CD14-positive monocyte (primary cell): ENCODE measurements at regions not wholly inside any gene's neighbourhood (a gene's known extent, or its start where the extent isn't known, plus 50 kb on each side); places are given as distances from the start of the nearest gene placed in this dataset.

Experiments
- DNase-seq, 3 donors: peaks; one replicate each; pipeline ENCODE4 v3.0.0-alpha.2; 2011 to 2022
- H2AFZ ChIP-seq: 2 replicates; pipeline ENCODE4 v1.6.0; 2012; ENCODE audit warnings: mild to moderate bottlenecking, low read depth, low read length, inconsistent platforms; ENCODE audit not compliant: insufficient read depth, poor library complexity, severe bottlenecking
- H3K27ac ChIP-seq, 2 donors: 1 replicate in 1 of 2; 2 replicates in 1 of 2; pipeline ENCODE4 v1.5.1; 2012 to 2013; ENCODE audit warnings: low read length in 2 of 2, control low read depth in 1 of 2, inconsistent platforms in 1 of 2, low read depth in 1 of 2, mild to moderate bottlenecking in 1 of 2
- H3K27me3 ChIP-seq, 2 donors: one replicate each; pipeline versions ENCODE4 v1.6.0 to v1.6.1; 2011 to 2013; ENCODE audit warnings: low read length in 2 of 2; ENCODE audit not compliant: control insufficient read depth in 2 of 2, insufficient read depth in 2 of 2
- H3K36me3 ChIP-seq, 2 donors: replicated peaks in 1 of 2; 1 replicate in 1 of 2; 2 replicates in 1 of 2; pipeline versions ENCODE4 v1.5.1 to v1.6.1; 2012 to 2013; ENCODE audit warnings: low read length in 2 of 2, control low read depth in 1 of 2, inconsistent platforms in 1 of 2, mild to moderate bottlenecking in 1 of 2; ENCODE audit not compliant: insufficient read depth in 2 of 2, control insufficient read depth in 1 of 2
- H3K4me1 ChIP-seq, 2 donors: 1 replicate in 1 of 2; 2 replicates in 1 of 2; pipeline versions ENCODE4 v1.5.1 to v1.6.1; 2012 to 2013; ENCODE audit warnings: low read length in 2 of 2, control low read depth in 1 of 2, inconsistent platforms in 1 of 2, mild to moderate bottlenecking in 1 of 2, moderate library complexity in 1 of 2; ENCODE audit not compliant: insufficient read depth in 2 of 2, control insufficient read depth in 1 of 2
- H3K4me2 ChIP-seq: replicated peaks from 2 replicates; pipeline ENCODE3; 2012; ENCODE audit warnings: low read length, moderate library complexity, mild to moderate bottlenecking; ENCODE audit not compliant: poor library complexity, severe bottlenecking; ENCODE audit errors: extremely low read depth
- H3K4me3 ChIP-seq, 3 experiments: fragments of 200-600 bp in 1 of 3; sonication (generic) in 1 of 3; replicated peaks in 1 of 3; 1 replicate in 2 of 3; 2 replicates in 1 of 3; pipeline ENCODE4 v1.5.1; 2011 to 2013; ENCODE audit warnings: low read length in 3 of 3, mild to moderate bottlenecking in 3 of 3, control low read depth in 2 of 3, low read depth in 2 of 3, inconsistent platforms in 1 of 3, moderate library complexity in 1 of 3
- H3K79me2 ChIP-seq: 2 replicates; pipeline ENCODE4 v1.6.0; 2012; ENCODE audit warnings: mild to moderate bottlenecking, control low read depth, inconsistent platforms, low read length, moderate library complexity; ENCODE audit not compliant: insufficient read depth
- H3K9ac ChIP-seq: 2 replicates; pipeline ENCODE4 v1.6.0; 2017; ENCODE audit warnings: low read length, mild to moderate bottlenecking; ENCODE audit not compliant: insufficient read depth, poor library complexity, severe bottlenecking
- H3K9me3 ChIP-seq, 2 donors: replicated peaks in 1 of 2; 1 replicate in 1 of 2; 2 replicates in 1 of 2; pipeline versions ENCODE4 v1.5.1 to v1.6.1; 2012 to 2013; ENCODE audit warnings: low read length in 2 of 2, control low read depth in 1 of 2; ENCODE audit not compliant: control insufficient read depth in 1 of 2, insufficient read depth in 1 of 2
- H4K20me1 ChIP-seq: 2 replicates; pipeline ENCODE4 v1.6.0; 2012; ENCODE audit warnings: mild to moderate bottlenecking, low read length, control low read depth, moderate library complexity; ENCODE audit not compliant: insufficient read depth
- H3K27ac Mint-ChIP-seq, 7 donors: one replicate each; pipeline ENCODE4 v1.8.0; 2020; ENCODE audit warnings: mild to moderate bottlenecking in 7 of 7, mixed read lengths in 7 of 7, moderate library complexity in 6 of 7, inconsistent platforms in 2 of 7
- H3K27me3 Mint-ChIP-seq, 3 donors: one replicate each; pipeline ENCODE4 v1.8.0; 2021 to 2022; ENCODE audit warnings: low read depth in 3 of 3, mild to moderate bottlenecking in 3 of 3, mixed read lengths in 3 of 3, moderate library complexity in 3 of 3, inconsistent platforms in 1 of 3
- H3K36me3 Mint-ChIP-seq, 2 donors: one replicate each; pipeline ENCODE4 v1.8.0; 2020; ENCODE audit warnings: mixed read lengths in 2 of 2, inconsistent platforms in 1 of 2, mild to moderate bottlenecking in 1 of 2
- H3K4me1 Mint-ChIP-seq: one replicate; pipeline ENCODE4 v1.8.0; 2020; ENCODE audit warnings: mild to moderate bottlenecking, mixed read lengths
- H3K4me3 Mint-ChIP-seq, 2 donors: one replicate each; pipeline ENCODE4 v1.8.0; 2020; ENCODE audit warnings: mild to moderate bottlenecking in 2 of 2, mixed read lengths in 2 of 2, moderate library complexity in 1 of 2
- H3K9me3 Mint-ChIP-seq, 7 donors: one replicate each; pipeline ENCODE4 v1.8.0; 2020 to 2022; ENCODE audit warnings: mixed read lengths in 7 of 7, mild to moderate bottlenecking in 6 of 7, moderate library complexity in 6 of 7, inconsistent platforms in 2 of 7
- CTCF ChIP-seq: fragments of 200-600 bp; IDR thresholded peaks from one replicate; pipeline ENCODE4 v1.8.0; 2022; ENCODE audit warnings: antibody characterized with exemption, mild to moderate bottlenecking
- WGBS: methylation state at CpG from one replicate; pipeline ENCODE4 v1.1.5; 2013; ENCODE audit warnings: missing lambda C conversion rate; ENCODE audit not compliant: insufficient coverage; 5-methylcytosine and 5-hydroxymethylcytosine counted together
- intact Hi-C, 2 donors: fragments of 100-400 bp; cut with micrococcal nuclease; formaldehyde crosslinking; loops; one replicate each; pipeline versions ENCODE4 v1.15.0 to v1.15.1; 2023

GRCh38 chr7:15755061-15755460, 68.6 kb upstream of the MEOX2 start:
- Mint-ChIP-seq H3K27me3 (peaks cover 0 to 2% (median 2%) of the 10 kb centered on the region in 3 donors), H3K36me3 (no peaks in the 10 kb centered on the region), H3K4me3 (no peak overlapping the region), H3K4me1 (no peaks in the 10 kb centered on the region), H3K9me3 (peaks cover 0 to 5% (median 3%) of the 10 kb centered on the region in 7 donors), H3K27ac (no peak overlapping the region)
- no peak overlapping the region for H3K4me3 ChIP-seq
- no peak overlapping the region for H3K27ac ChIP-seq
- H3K79me2 ChIP-seq: no peaks in the 10 kb centered on the region
- H3K36me3 ChIP-seq: no peaks in the 10 kb centered on the region
- H4K20me1 ChIP-seq: no peaks in the 10 kb centered on the region
- H3K27me3 ChIP-seq: no peaks in the 10 kb centered on the region
- H3K9ac ChIP-seq: no peak overlapping the region
- intact Hi-C loops: no loop called here
- WGBS: no CpG with 5 or more reads among the region's 2 CpGs
- H3K4me2 ChIP-seq: no peak overlapping the region
- no peak overlapping the region for H2AFZ ChIP-seq
- peaks cover 0 to 2% of the 10 kb centered on the region in 2 donors for H3K9me3 ChIP-seq
- DNase-seq: no peak
- TF ChIP-seq CTCF: no peak
- H3K4me1 ChIP-seq: no peaks in the 10 kb centered on the region

- Histone ChIP-seq H3K9me3 (peaks cover 0 to 2% of the 10 kb centered on the region in 2 donors), H3K27me3 (no peaks in the 10 kb centered on the region), H3K4me3 (no peak overlapping the region), H3K9ac (no peak overlapping the region), H3K27ac (no peak overlapping the region), H4K20me1 (no peaks in the 10 kb centered on the region), H2AFZ (no peak overlapping the region), H3K4me2 (no peak overlapping the region), H3K79me2 (no peaks in the 10 kb centered on the region), H3K4me1 (no peaks in the 10 kb centered on the region), H3K36me3 (no peaks in the 10 kb centered on the region)
- intact Hi-C loops: no loop called here
- H3K27ac Mint-ChIP-seq: no peak overlapping the region
- no peak overlapping the region for H3K4me3 Mint-ChIP-seq
- WGBS: no CpG with 5 or more reads among the region's 1 CpG
- H3K4me1 Mint-ChIP-seq: no peaks in the 10 kb centered on the region
- no peak for DNase-seq
- TF ChIP-seq CTCF: no peak
- no peaks in the 10 kb centered on the region for H3K36me3 Mint-ChIP-seq
- peaks cover 0 to 2% (median 0%) of the 10 kb centered on the region in 3 donors for H3K27me3 Mint-ChIP-seq
- H3K9me3 Mint-ChIP-seq: peaks cover 0 to 5% (median 3%) of the 10 kb centered on the region in 7 donors
Measured at GRCh38 chr7:15753887-15754579, 67.5 kb upstream of the MEOX2 start.
